Sigmoid colon (tissue), 4 donors: ENCODE measurements at regions not wholly inside any gene's neighbourhood (a gene's known extent, or its start where the extent isn't known, plus 50 kb on each side); places are given as distances from the start of the nearest gene placed in this dataset.
"Not testable (repeated sequence)": the region's sequence is repeated elsewhere in the genome, so short reads cannot be mapped to it uniquely, and the experiment has no call there.

ENCODE experiments used
- EP300 ChIP-seq, 4 donors: sonication (generic); formaldehyde crosslinking; IDR thresholded peaks; one replicate each; pipeline ENCODE4 v1.6.1; 2017; ENCODE audit warnings: antibody characterized with exemption in 4 of 4
- POLR2AphosphoS5 ChIP-seq, 4 donors: sonication (generic); formaldehyde crosslinking; IDR thresholded peaks; one replicate each; pipeline ENCODE4 v1.6.1; 2017; ENCODE audit warnings: antibody characterized with exemption in 4 of 4
- TF ChIP-seq, protein P1 (sequence below), 4 experiments: fragments of 450-650 bp in 3 of 4; fragments of 200-600 bp in 1 of 4; IDR thresholded peaks; one replicate each; pipeline ENCODE4 v1.5.1; 2016 to 2019; ENCODE audit warnings: antibody characterized with exemption in 4 of 4, mild to moderate bottlenecking in 3 of 4, moderate library complexity in 2 of 4

DNA sequence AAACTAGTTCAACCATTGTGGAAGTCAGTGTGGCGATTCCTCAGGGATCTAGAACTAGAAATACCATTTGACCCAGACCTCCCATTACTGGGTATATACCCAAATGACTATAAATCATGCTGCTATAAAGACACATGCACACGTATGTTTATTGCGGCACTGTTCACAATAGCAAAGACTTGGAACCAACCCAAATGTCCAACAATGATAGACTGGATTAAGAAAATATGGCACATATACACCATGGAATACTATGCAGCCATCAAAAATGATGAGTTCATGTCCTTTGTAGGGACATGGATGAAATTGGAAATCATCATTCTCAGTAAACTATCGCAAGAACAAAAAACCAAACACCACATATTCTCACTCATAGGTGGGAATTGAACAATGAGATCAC, 754.7 kb upstream of the ADGRB3 start:
- TF ChIP-seq POLR2AphosphoS5, EP300 (IDR thresholded peaks at IDR 0.05): not testable (repeated sequence)
- TF ChIP-seq, protein P1, sequence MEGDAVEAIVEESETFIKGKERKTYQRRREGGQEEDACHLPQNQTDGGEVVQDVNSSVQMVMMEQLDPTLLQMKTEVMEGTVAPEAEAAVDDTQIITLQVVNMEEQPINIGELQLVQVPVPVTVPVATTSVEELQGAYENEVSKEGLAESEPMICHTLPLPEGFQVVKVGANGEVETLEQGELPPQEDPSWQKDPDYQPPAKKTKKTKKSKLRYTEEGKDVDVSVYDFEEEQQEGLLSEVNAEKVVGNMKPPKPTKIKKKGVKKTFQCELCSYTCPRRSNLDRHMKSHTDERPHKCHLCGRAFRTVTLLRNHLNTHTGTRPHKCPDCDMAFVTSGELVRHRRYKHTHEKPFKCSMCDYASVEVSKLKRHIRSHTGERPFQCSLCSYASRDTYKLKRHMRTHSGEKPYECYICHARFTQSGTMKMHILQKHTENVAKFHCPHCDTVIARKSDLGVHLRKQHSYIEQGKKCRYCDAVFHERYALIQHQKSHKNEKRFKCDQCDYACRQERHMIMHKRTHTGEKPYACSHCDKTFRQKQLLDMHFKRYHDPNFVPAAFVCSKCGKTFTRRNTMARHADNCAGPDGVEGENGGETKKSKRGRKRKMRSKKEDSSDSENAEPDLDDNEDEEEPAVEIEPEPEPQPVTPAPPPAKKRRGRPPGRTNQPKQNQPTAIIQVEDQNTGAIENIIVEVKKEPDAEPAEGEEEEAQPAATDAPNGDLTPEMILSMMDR (IDR thresholded peaks at IDR 0.05), result not testable (repeated sequence)
